ENCODE measurements at regions not wholly inside any gene's neighbourhood (a gene's known extent, or its start where the extent isn't known, plus 50 kb on each side); places are given as distances from the start of the nearest gene placed in this dataset.
A peak's percentile ranks its signal among the peaks of the same experiment; 100 is the strongest.

DNA sequence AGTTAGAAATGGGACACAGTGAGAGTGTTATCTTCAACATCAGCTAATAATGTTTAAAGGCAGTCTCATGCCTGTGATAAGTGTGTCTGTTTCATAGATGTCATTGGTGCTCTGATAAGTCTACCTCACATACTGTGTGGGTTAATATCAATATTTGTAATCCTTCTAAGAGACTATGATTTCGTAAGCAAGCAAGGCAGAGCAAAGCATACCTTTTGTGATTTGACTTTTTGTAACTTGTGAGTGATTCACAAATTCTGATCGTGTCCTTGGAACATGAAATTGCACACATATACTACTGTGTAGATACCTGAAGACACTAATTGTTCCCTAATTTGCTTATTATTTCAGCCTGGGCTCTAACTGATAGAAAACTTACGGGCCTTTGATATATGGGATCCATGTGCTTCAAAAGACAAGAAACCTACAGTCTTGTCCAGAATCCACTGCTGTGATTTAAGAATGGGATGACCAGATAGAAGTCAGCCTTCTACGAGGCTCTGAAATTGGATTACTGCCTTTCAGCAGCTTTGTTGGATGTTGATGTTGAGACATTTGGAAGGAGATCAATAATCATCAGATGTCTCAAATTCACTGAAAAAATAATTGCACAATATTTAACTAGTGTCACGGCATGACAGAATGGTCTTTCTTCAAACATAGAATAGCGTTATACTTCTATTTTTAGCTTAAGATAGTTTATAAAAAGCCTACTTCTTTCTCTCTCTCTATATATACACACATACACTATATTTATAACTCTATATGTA, 63.2 kb upstream of the KLF6 start:
- Histone ChIP-seq H3K4me1 (ENCODE audit: insufficient read depth, low read length) (peaks cover 40% of the 10 kb centered on the region), H3F3A (ENCODE audit: low read length, unreplicated experiment) (peaks cover 7% of the 10 kb centered on the region), H3K79me2 (ENCODE audit: low read length) (no peaks in the 10 kb centered on the region), H2AFZ (ENCODE audit: low read length) (no peak overlapping the region), H3K9ac (ENCODE audit: low read length) (no peak overlapping the region), H3K36me3 (ENCODE audit: low read depth, low read length) (no peaks in the 10 kb centered on the region), H3K27ac (ENCODE audit: low read length) (peak overlapping the region; percentile 53), H3K9me2 (replicated peaks; ENCODE audit: low read length) (no peaks in the 10 kb centered on the region), H3K27me3 (ENCODE audit: low read length) (no peaks in the 10 kb centered on the region), H3K4me2 (ENCODE audit: low read length) (no peak overlapping the region; the same call in 1 of the 2 replicates), H4K20me1 (ENCODE audit: low read length) (no peaks in the 10 kb centered on the region), H3K9me3 (ENCODE audit: low read length) (no peaks in the 10 kb centered on the region), H3K4me3 (ENCODE audit: low read length) (no peak overlapping the region)
- DNase-seq, result no peak
- ATAC-seq, result no peak
- intact Hi-C loops (cut with micrococcal nuclease), result no loop called here
- POLR2A ChIA-PET (ENCODE audit: unreplicated experiment), result no interaction called here
- TF ChIP-seq CTCF (conservative IDR thresholded peaks at IDR 0.05; ENCODE audit: low read depth, low read length) (no peak), EZH2phosphoT487 (IDR thresholded peaks at IDR 0.05; ENCODE audit: borderline replicate concordance, low read length) (no peak), EZH2 (IDR thresholded peaks at IDR 0.05; ENCODE audit: low read length, unreplicated experiment) (no peak)
- no TSS peak for BruUV-seq (replicated peaks)
- CTCF ChIA-PET, result interaction anchor here (0.6 kb wide), 1 partner anchor 804 kb away, joined by 4 read pairs; no protein-coding TSS in a partner anchor

DNA sequence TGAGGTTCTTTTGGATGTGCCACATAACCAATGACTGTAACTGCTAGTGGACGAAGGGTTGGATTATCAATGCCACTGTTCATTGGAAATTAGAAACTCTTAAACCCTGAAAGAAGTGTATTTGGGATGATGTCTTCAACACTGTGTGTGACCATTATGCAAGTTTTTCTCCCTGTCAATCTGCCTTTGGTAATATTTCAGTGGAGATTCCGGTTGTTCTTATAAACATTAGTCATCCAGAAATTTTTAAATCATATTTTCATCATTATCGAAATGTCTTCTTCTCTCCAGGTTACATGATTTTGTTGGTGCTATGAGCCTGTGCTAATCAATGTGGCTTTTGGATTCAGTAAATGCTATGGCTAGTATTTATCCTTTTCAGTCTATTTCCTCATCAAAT, 61.7 kb upstream of the KLF6 start:
- no peaks in the 10 kb centered on the region for H3K36me3 ChIP-seq (ENCODE audit: low read depth, low read length)
- no TSS peak for BruUV-seq (replicated peaks)
- no peaks in the 10 kb centered on the region for H3K27me3 ChIP-seq (ENCODE audit: low read length)
- no peaks in the 10 kb centered on the region for H3K9me3 ChIP-seq (ENCODE audit: low read length)
- ATAC-seq, result no peak
- H3K4me1 ChIP-seq (ENCODE audit: insufficient read depth, low read length), result peaks cover 30% of the 10 kb centered on the region
- H3K79me2 ChIP-seq (ENCODE audit: low read length), result no peaks in the 10 kb centered on the region
- no peaks in the 10 kb centered on the region for H4K20me1 ChIP-seq (ENCODE audit: low read length)
- CTCF ChIA-PET, result no interaction called here
- H3K4me2 ChIP-seq (ENCODE audit: low read length), result no peak overlapping the region
- peaks cover 4% of the 10 kb centered on the region for H3F3A ChIP-seq (ENCODE audit: low read length, unreplicated experiment)
- TF ChIP-seq CTCF (conservative IDR thresholded peaks at IDR 0.05; ENCODE audit: low read depth, low read length) (no peak), EZH2 (IDR thresholded peaks at IDR 0.05; ENCODE audit: low read length, unreplicated experiment) (no peak), EZH2phosphoT487 (IDR thresholded peaks at IDR 0.05; ENCODE audit: borderline replicate concordance, low read length) (no peak)
- no peak for DNase-seq
- H3K4me3 ChIP-seq (ENCODE audit: low read length), result no peak overlapping the region
- intact Hi-C loops (cut with micrococcal nuclease), result no loop called here
- no peak overlapping the region for H2AFZ ChIP-seq (ENCODE audit: low read length)
- no peaks in the 10 kb centered on the region for H3K9me2 ChIP-seq (replicated peaks; ENCODE audit: low read length)
- H3K9ac ChIP-seq (ENCODE audit: low read length), result no peak overlapping the region
- POLR2A ChIA-PET (ENCODE audit: unreplicated experiment), result no interaction called here
- H3K27ac ChIP-seq (ENCODE audit: low read length), result no peak overlapping the region

GRCh38 chr10:3844491-3845025, 59.5 kb upstream of the KLF6 start:
- ChIA-PET POLR2A (ENCODE audit: unreplicated experiment) (no interaction called here), CTCF (no interaction called here)
- TF ChIP-seq EZH2 (IDR thresholded peaks at IDR 0.05; ENCODE audit: low read length, unreplicated experiment) (no peak), EZH2phosphoT487 (IDR thresholded peaks at IDR 0.05; ENCODE audit: borderline replicate concordance, low read length) (no peak), CTCF (conservative IDR thresholded peaks at IDR 0.05; ENCODE audit: low read depth, low read length) (no peak)

More at GRCh38 chr10:3844491-3845025, 59.5 kb upstream of the KLF6 start:
- Histone ChIP-seq H3K4me3 (ENCODE audit: low read length) (no peak overlapping the region), H3K9ac (ENCODE audit: low read length) (no peak overlapping the region), H3K4me1 (ENCODE audit: insufficient read depth, low read length) (peaks cover 11% of the 10 kb centered on the region), H3K9me3 (ENCODE audit: low read length) (no peaks in the 10 kb centered on the region), H3K4me2 (ENCODE audit: low read length) (no peak overlapping the region), H3F3A (ENCODE audit: low read length, unreplicated experiment) (no peaks in the 10 kb centered on the region), H3K27me3 (ENCODE audit: low read length) (no peaks in the 10 kb centered on the region), H3K9me2 (replicated peaks; ENCODE audit: low read length) (no peaks in the 10 kb centered on the region), H3K27ac (ENCODE audit: low read length) (no peak overlapping the region), H3K36me3 (ENCODE audit: low read depth, low read length) (no peaks in the 10 kb centered on the region), H3K79me2 (ENCODE audit: low read length) (no peaks in the 10 kb centered on the region), H4K20me1 (ENCODE audit: low read length) (no peaks in the 10 kb centered on the region), H2AFZ (ENCODE audit: low read length) (no peak overlapping the region)
- no peak for DNase-seq
- no peak for ATAC-seq
- intact Hi-C loops (cut with micrococcal nuclease), result no loop called here
- no TSS peak for BruUV-seq (replicated peaks)

Measured in PC-3 (cell line).